Keratinocyte (primary cell): ENCODE measurements at regions not wholly inside any gene's neighbourhood (a gene's known extent, or its start where the extent isn't known, plus 50 kb on each side); places are given as distances from the start of the nearest gene placed in this dataset.
"Not testable (repeated sequence)": the region's sequence is repeated elsewhere in the genome, so short reads cannot be mapped to it uniquely, and the experiment has no call there.

Experiments
- EZH2 ChIP-seq: IDR thresholded peaks from one replicate; pipeline ENCODE4 v1.6.1; 2012; ENCODE audit warnings: inconsistent platforms, mild to moderate bottlenecking, low read length, moderate library complexity
- TF ChIP-seq, protein P1 (sequence below), 3 experiments: IDR thresholded peaks in 1 of 3; conservative IDR thresholded peaks in 1 of 3; optimal IDR thresholded peaks in 1 of 3; 2 replicates in 2 of 3; 3 replicates in 1 of 3; pipeline versions ENCODE3 to v1.5.1; 2011; ENCODE audit warnings: low read length in 3 of 3, mild to moderate bottlenecking in 3 of 3, moderate library complexity in 2 of 3, control low read depth in 1 of 3, inconsistent platforms in 1 of 3; ENCODE audit not compliant: insufficient read depth in 2 of 3; ENCODE audit errors: extremely low read depth in 1 of 3

DNA sequence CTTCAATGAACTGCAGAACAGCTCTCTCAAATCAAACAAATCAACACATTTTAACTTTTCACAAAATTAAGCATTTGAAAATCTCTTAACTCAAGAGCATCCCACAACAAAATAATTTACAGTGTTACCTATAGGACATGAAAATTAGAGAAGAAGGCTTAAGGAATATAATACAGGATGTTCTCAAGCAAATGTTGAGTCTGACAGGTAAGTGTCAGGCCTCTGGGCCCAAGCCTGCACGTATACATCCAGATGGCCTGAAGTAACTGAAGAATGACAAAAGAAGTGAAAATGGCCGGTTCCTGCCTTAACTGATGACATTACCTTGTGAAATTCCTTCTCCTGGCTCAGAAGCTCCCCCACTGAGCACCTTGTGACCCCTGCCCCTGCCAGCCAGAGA, 160.6 kb upstream of the NANOGP8 start:
- TF ChIP-seq, protein P1, sequence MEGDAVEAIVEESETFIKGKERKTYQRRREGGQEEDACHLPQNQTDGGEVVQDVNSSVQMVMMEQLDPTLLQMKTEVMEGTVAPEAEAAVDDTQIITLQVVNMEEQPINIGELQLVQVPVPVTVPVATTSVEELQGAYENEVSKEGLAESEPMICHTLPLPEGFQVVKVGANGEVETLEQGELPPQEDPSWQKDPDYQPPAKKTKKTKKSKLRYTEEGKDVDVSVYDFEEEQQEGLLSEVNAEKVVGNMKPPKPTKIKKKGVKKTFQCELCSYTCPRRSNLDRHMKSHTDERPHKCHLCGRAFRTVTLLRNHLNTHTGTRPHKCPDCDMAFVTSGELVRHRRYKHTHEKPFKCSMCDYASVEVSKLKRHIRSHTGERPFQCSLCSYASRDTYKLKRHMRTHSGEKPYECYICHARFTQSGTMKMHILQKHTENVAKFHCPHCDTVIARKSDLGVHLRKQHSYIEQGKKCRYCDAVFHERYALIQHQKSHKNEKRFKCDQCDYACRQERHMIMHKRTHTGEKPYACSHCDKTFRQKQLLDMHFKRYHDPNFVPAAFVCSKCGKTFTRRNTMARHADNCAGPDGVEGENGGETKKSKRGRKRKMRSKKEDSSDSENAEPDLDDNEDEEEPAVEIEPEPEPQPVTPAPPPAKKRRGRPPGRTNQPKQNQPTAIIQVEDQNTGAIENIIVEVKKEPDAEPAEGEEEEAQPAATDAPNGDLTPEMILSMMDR (optimal IDR thresholded peaks at IDR 0.05 in 1 of 3, IDR thresholded peaks at IDR 0.05 in 1 of 3, conservative IDR thresholded peaks at IDR 0.05 in 1 of 3; ENCODE audit: extremely low read depth in 1 of 3, insufficient read depth in 2 of 3, low read length in 3 of 3): not testable (repeated sequence)
- TF ChIP-seq EZH2: not testable (repeated sequence)
